Neural cell (in vitro differentiated cells): ENCODE measurements at regions not wholly inside any gene's neighbourhood (a gene's known extent, or its start where the extent isn't known, plus 50 kb on each side); places are given as distances from the start of the nearest gene placed in this dataset.

ENCODE experiments used
- CTCF ChIP-seq: fragments of 450-650 bp; IDR thresholded peaks from 2 replicates; pipeline ENCODE4 v1.5.1; 2014; ENCODE audit warnings: antibody characterized with exemption, mild to moderate bottlenecking, moderate library complexity; ENCODE audit not compliant: poor library complexity, severe bottlenecking
- EP300 ChIP-seq: fragments of 450-650 bp; conservative IDR thresholded peaks from 2 replicates; pipeline ENCODE4 v1.6.1; 2014; ENCODE audit warnings: antibody characterized with exemption, mild to moderate bottlenecking, moderate library complexity; ENCODE audit not compliant: poor library complexity, severe bottlenecking
- EZH2 ChIP-seq: fragments of 200-600, 300-800 bp; shearing (Covaris generic), sonication (generic); IDR thresholded peaks from 2 replicates; pipeline ENCODE4 v1.6.1; 2014; ENCODE audit warnings: antibody characterized with exemption, low read length, borderline replicate concordance, mild to moderate bottlenecking; ENCODE audit not compliant: insufficient read depth, poor library complexity, severe bottlenecking
- MXI1 ChIP-seq: fragments of 450-650 bp; conservative IDR thresholded peaks from 2 replicates; pipeline ENCODE4 v1.6.1; 2014; ENCODE audit warnings: antibody characterized with exemption, mild to moderate bottlenecking; ENCODE audit not compliant: poor library complexity, severe bottlenecking
- POLR2AphosphoS5 ChIP-seq: IDR thresholded peaks from 2 replicates; pipeline ENCODE4 v1.6.1; 2012
- SMC3 ChIP-seq: fragments of 450-650 bp; conservative IDR thresholded peaks from 2 replicates; pipeline ENCODE4 v1.6.1; 2014; ENCODE audit warnings: antibody characterized with exemption, mild to moderate bottlenecking, moderate library complexity; ENCODE audit not compliant: poor library complexity
- TF ChIP-seq, protein P1 (sequence below): IDR thresholded peaks from 2 replicates; pipeline ENCODE4 v1.6.1; 2012; ENCODE audit warnings: borderline replicate concordance

GRCh38 chr5:36529142-36529541 lies 77.3 kb upstream of the SLC1A3 start:
- TF ChIP-seq MXI1, result no peak
- no peak for TF ChIP-seq SMC3
- TF ChIP-seq CTCF, result no peak
- TF ChIP-seq EZH2, result no peak
- no peak for TF ChIP-seq EP300
- TF ChIP-seq, protein P1, sequence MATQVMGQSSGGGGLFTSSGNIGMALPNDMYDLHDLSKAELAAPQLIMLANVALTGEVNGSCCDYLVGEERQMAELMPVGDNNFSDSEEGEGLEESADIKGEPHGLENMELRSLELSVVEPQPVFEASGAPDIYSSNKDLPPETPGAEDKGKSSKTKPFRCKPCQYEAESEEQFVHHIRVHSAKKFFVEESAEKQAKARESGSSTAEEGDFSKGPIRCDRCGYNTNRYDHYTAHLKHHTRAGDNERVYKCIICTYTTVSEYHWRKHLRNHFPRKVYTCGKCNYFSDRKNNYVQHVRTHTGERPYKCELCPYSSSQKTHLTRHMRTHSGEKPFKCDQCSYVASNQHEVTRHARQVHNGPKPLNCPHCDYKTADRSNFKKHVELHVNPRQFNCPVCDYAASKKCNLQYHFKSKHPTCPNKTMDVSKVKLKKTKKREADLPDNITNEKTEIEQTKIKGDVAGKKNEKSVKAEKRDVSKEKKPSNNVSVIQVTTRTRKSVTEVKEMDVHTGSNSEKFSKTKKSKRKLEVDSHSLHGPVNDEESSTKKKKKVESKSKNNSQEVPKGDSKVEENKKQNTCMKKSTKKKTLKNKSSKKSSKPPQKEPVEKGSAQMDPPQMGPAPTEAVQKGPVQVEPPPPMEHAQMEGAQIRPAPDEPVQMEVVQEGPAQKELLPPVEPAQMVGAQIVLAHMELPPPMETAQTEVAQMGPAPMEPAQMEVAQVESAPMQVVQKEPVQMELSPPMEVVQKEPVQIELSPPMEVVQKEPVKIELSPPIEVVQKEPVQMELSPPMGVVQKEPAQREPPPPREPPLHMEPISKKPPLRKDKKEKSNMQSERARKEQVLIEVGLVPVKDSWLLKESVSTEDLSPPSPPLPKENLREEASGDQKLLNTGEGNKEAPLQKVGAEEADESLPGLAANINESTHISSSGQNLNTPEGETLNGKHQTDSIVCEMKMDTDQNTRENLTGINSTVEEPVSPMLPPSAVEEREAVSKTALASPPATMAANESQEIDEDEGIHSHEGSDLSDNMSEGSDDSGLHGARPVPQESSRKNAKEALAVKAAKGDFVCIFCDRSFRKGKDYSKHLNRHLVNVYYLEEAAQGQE, result no peak
- no peak for TF ChIP-seq POLR2AphosphoS5
